Neural progenitor cell (in vitro differentiated cells): ENCODE measurements at regions not wholly inside any gene's neighbourhood (a gene's known extent, or its start where the extent isn't known, plus 50 kb on each side); places are given as distances from the start of the nearest gene placed in this dataset.
A peak's percentile ranks its signal among the peaks of the same experiment; 100 is the strongest.

Experiments used
- DNase-seq: peaks from one replicate; pipeline ENCODE4 v3.0.0-alpha.2; 2016; ENCODE audit warnings: low spot score
- H2AFZ ChIP-seq: fragments of 200-600 bp; sonication (generic); replicated peaks from 2 replicates; pipeline ENCODE4 v1.6.1; 2016; ENCODE audit warnings: antibody characterized with exemption
- H3F3A ChIP-seq: fragments of 200-600 bp; sonication (generic); 2 replicates; pipeline ENCODE4 v1.6.1; 2016; ENCODE audit warnings: antibody characterized with exemption, low read depth
- H3K27ac ChIP-seq: fragments of 200-600 bp; sonication (generic); 2 replicates; pipeline ENCODE4 v1.5.1; 2016; ENCODE audit warnings: mild to moderate bottlenecking
- H3K27me3 ChIP-seq: fragments of 200-600 bp; sonication (generic); 2 replicates; pipeline ENCODE4 v1.6.1; 2016; ENCODE audit warnings: mild to moderate bottlenecking, moderate library complexity
- H3K36me3 ChIP-seq: fragments of 200-600 bp; sonication (generic); 2 replicates; pipeline ENCODE4 v1.5.1; 2016
- H3K4me1 ChIP-seq: fragments of 200-600 bp; sonication (generic); 2 replicates; pipeline ENCODE4 v1.6.1; 2016; ENCODE audit warnings: mixed run types
- H3K4me2 ChIP-seq: fragments of 200-600 bp; sonication (generic); 2 replicates; pipeline ENCODE4 v1.6.1; 2016
- H3K4me3 ChIP-seq: fragments of 200-600 bp; sonication (generic); 2 replicates; pipeline ENCODE4 v1.5.1; 2016
- H3K79me2 ChIP-seq: fragments of 200-600 bp; sonication (generic); 2 replicates; pipeline ENCODE4 v1.6.1; 2016; ENCODE audit warnings: low read depth
- H3K9ac ChIP-seq: fragments of 200-600 bp; sonication (generic); 2 replicates; pipeline ENCODE4 v1.6.1; 2016
- H3K9me3 ChIP-seq: fragments of 200-600 bp; sonication (generic); 2 replicates; pipeline ENCODE4 v1.5.1; 2016; ENCODE audit warnings: low read depth
- H4K20me1 ChIP-seq: fragments of 200-600 bp; sonication (generic); 2 replicates; pipeline ENCODE4 v1.6.1; 2016; ENCODE audit warnings: low read depth
- H3K27ac Mint-ChIP-seq: 3 replicates; pipeline ENCODE4 v1.8.0; 2021; ENCODE audit warnings: mixed read lengths
- H3K27me3 Mint-ChIP-seq: 2 replicates; pipeline ENCODE4 v1.8.0; 2022; ENCODE audit warnings: low read depth, mild to moderate bottlenecking, inconsistent platforms, moderate library complexity, mixed read lengths; ENCODE audit not compliant: insufficient read depth
- H3K36me3 Mint-ChIP-seq: 3 replicates; pipeline ENCODE4 v1.8.0; 2021; ENCODE audit warnings: mixed read lengths
- H3K4me1 Mint-ChIP-seq: 3 replicates; pipeline ENCODE4 v1.8.0; 2021; ENCODE audit warnings: mixed read lengths
- H3K4me3 Mint-ChIP-seq: 3 replicates; pipeline ENCODE4 v1.8.0; 2021; ENCODE audit warnings: mild to moderate bottlenecking, moderate library complexity, mixed read lengths
- H3K9me3 Mint-ChIP-seq: 3 replicates; pipeline ENCODE4 v1.8.0; 2020; ENCODE audit warnings: mixed read lengths
- EZH2 ChIP-seq: fragments of 200-600 bp; sonication (generic); IDR thresholded peaks from 2 replicates; pipeline ENCODE4 v1.6.1; 2017; ENCODE audit warnings: antibody characterized with exemption, mild to moderate bottlenecking, moderate library complexity
- EZH2phosphoT487 ChIP-seq: fragments of 200-600 bp; sonication (generic); IDR thresholded peaks from 2 replicates; pipeline ENCODE4 v1.6.1; 2017; ENCODE audit warnings: antibody characterized with exemption
- TF ChIP-seq, protein P1 (sequence below): fragments of 200-600 bp; sonication (generic); IDR thresholded peaks from 2 replicates; pipeline ENCODE4 v1.5.1; 2017; ENCODE audit warnings: antibody characterized with exemption, mild to moderate bottlenecking

DNA sequence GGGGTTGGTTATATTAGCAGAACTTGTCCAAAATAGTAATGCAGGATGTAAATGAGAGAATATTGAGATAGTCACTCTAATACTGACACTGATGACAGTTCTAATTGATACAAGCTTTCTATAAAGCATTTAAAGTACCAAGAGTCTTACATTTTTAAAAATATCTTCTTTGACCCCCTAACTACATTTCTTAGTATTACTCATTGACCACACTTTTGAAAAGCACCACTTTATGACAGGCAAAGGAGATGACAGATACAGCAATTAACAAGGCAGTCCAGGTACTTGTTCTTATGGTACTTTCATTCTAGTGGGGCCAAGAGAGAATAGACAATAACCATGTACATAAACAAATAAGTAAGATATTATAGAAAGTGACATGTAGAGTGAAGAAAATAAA is 139.4 kb upstream of the EYA4 start:
- TF ChIP-seq EZH2phosphoT487: no peak
- TF ChIP-seq EZH2: no peak
- TF ChIP-seq, protein P1, sequence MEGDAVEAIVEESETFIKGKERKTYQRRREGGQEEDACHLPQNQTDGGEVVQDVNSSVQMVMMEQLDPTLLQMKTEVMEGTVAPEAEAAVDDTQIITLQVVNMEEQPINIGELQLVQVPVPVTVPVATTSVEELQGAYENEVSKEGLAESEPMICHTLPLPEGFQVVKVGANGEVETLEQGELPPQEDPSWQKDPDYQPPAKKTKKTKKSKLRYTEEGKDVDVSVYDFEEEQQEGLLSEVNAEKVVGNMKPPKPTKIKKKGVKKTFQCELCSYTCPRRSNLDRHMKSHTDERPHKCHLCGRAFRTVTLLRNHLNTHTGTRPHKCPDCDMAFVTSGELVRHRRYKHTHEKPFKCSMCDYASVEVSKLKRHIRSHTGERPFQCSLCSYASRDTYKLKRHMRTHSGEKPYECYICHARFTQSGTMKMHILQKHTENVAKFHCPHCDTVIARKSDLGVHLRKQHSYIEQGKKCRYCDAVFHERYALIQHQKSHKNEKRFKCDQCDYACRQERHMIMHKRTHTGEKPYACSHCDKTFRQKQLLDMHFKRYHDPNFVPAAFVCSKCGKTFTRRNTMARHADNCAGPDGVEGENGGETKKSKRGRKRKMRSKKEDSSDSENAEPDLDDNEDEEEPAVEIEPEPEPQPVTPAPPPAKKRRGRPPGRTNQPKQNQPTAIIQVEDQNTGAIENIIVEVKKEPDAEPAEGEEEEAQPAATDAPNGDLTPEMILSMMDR: no peak
- Mint-ChIP-seq H3K27ac (no peak overlapping the region), H3K4me3 (no peak overlapping the region), H3K4me1 (peaks cover 27% of the 10 kb centered on the region), H3K9me3 (no peaks in the 10 kb centered on the region), H3K27me3 (no peaks in the 10 kb centered on the region), H3K36me3 (no peaks in the 10 kb centered on the region)
- H3K9ac ChIP-seq: no peak overlapping the region
- no peaks in the 10 kb centered on the region for H3K79me2 ChIP-seq
- no peak overlapping the region for H3K4me3 ChIP-seq
- H3K4me1 ChIP-seq: peaks cover 5% of the 10 kb centered on the region
- no peak overlapping the region for H3K27ac ChIP-seq
- H4K20me1 ChIP-seq: no peaks in the 10 kb centered on the region
- no peak overlapping the region for H3K4me2 ChIP-seq
- no peak for DNase-seq
- H3K27me3 ChIP-seq: no peaks in the 10 kb centered on the region
- H3K36me3 ChIP-seq: no peaks in the 10 kb centered on the region
- H3K9me3 ChIP-seq: no peaks in the 10 kb centered on the region
- no peak overlapping the region for H2AFZ ChIP-seq
- H3F3A ChIP-seq: no peaks in the 10 kb centered on the region

DNA sequence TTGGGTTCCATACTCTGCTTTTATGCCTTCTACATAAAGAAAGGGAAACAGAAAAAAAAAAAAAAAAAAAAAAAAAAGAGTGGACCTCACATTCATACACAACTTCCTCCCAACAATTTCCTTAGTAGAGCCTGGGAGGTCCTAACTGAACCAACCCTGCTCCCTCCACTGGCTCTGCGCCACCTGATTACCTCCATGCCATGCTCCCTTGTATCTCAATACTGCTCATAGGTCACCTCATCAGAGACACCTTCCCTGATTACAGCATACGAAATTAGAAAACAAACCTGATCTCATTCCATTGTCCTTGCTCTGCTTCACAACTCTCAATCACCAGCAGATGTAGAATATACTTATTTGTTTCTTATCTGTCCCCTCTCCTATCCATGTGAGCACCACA is 134.2 kb upstream of the EYA4 start:
- Histone ChIP-seq H3K36me3 (no peaks in the 10 kb centered on the region), H3K4me3 (no peak overlapping the region), H3K4me2 (no peak overlapping the region), H4K20me1 (no peaks in the 10 kb centered on the region), H3K27ac (no peak overlapping the region), H3F3A (no peaks in the 10 kb centered on the region), H2AFZ (no peak overlapping the region), H3K9ac (no peak overlapping the region), H3K9me3 (no peaks in the 10 kb centered on the region), H3K4me1 (no peaks in the 10 kb centered on the region), H3K27me3 (no peaks in the 10 kb centered on the region), H3K79me2 (no peaks in the 10 kb centered on the region)
- H3K27ac Mint-ChIP-seq: no peak overlapping the region
- peaks cover 2% of the 10 kb centered on the region for H3K27me3 Mint-ChIP-seq
- no peaks in the 10 kb centered on the region for H3K36me3 Mint-ChIP-seq
- no peak overlapping the region for H3K4me3 Mint-ChIP-seq
- H3K4me1 Mint-ChIP-seq: peaks cover 5% of the 10 kb centered on the region
- DNase-seq: no peak
- no peaks in the 10 kb centered on the region for H3K9me3 Mint-ChIP-seq
- TF ChIP-seq, protein P1: no peak
- no peak for TF ChIP-seq EZH2
- no peak for TF ChIP-seq EZH2phosphoT487

DNA sequence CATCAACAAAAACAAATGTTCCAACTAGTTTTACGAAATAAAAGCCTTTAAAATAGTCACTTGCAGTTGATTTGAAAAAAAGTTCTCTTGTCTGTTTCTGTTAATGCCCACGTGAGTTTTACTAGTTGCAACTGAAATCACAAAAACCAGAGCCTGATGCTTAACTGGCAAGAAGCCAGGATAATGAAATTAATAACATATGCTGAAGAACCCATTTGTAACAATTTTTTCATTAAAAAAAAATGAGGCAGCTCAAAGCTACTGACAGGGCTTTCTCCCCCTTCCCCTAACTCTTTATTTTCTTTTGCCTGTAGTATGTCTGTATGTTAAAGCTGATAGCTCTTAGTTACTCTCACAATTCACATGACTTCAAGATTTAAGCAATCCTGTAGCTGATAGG is 132.7 kb upstream of the EYA4 start:
- Histone ChIP-seq H3F3A (no peaks in the 10 kb centered on the region), H3K9ac (no peak overlapping the region), H4K20me1 (no peaks in the 10 kb centered on the region), H3K79me2 (no peaks in the 10 kb centered on the region), H3K36me3 (no peaks in the 10 kb centered on the region), H3K4me1 (no peaks in the 10 kb centered on the region), H3K4me3 (no peak overlapping the region), H2AFZ (peak overlapping the region; percentile 40), H3K27ac (no peak overlapping the region), H3K4me2 (no peak overlapping the region), H3K27me3 (no peaks in the 10 kb centered on the region), H3K9me3 (no peaks in the 10 kb centered on the region)
- no peak for DNase-seq
- H3K36me3 Mint-ChIP-seq: no peaks in the 10 kb centered on the region
- H3K27me3 Mint-ChIP-seq: peaks cover 2% of the 10 kb centered on the region
- no peak overlapping the region for H3K4me3 Mint-ChIP-seq
- no peak overlapping the region for H3K27ac Mint-ChIP-seq
- TF ChIP-seq EZH2 (no peak), EZH2phosphoT487 (no peak)
- TF ChIP-seq, protein P1: no peak
- H3K4me1 Mint-ChIP-seq: peaks cover 2% of the 10 kb centered on the region
- no peaks in the 10 kb centered on the region for H3K9me3 Mint-ChIP-seq

DNA sequence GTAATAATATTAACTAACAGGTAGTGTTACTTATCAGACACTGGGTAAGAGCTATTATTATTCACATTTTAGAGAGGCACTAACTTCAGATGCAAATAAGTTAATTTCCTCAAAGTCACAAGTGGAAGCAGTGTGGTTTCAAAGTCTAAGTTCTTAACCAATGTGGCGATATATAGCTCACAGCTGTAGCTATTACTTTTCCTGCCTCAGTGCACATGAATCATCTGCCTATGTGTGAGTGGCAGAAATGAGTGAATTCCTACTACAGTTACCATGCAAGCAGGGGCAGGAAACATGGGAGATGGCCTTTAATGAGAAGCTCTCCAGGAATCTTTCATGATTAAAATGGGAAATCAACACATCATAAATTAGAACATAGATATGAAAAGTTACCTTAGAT is 126.2 kb upstream of the EYA4 start:
- Histone ChIP-seq H2AFZ (no peak overlapping the region), H3K27me3 (no peaks in the 10 kb centered on the region), H3K9ac (no peak overlapping the region), H4K20me1 (no peaks in the 10 kb centered on the region), H3K4me1 (no peaks in the 10 kb centered on the region), H3K36me3 (no peaks in the 10 kb centered on the region), H3K27ac (no peak overlapping the region), H3K9me3 (no peaks in the 10 kb centered on the region), H3F3A (no peaks in the 10 kb centered on the region), H3K4me2 (no peak overlapping the region), H3K79me2 (no peaks in the 10 kb centered on the region), H3K4me3 (no peak overlapping the region)
- Mint-ChIP-seq H3K4me1 (no peaks in the 10 kb centered on the region), H3K4me3 (no peak overlapping the region), H3K27me3 (no peaks in the 10 kb centered on the region), H3K36me3 (no peaks in the 10 kb centered on the region), H3K9me3 (peaks cover 8% of the 10 kb centered on the region), H3K27ac (no peak overlapping the region)
- no peak for DNase-seq
- TF ChIP-seq, protein P1: no peak
- TF ChIP-seq EZH2 (no peak), EZH2phosphoT487 (no peak)
